Stimulated activated CD8-positive, alpha-beta memory T cell treated with anti-CD3 and anti-CD28 coated beads, Interleukin-12 subunit alpha, Interleukin-12 subunit beta, amount 100 ng/mL, for 24 hours (primary cell): ENCODE measurements at regions not wholly inside any gene's neighbourhood (a gene's known extent, or its start where the extent isn't known, plus 50 kb on each side); places are given as distances from the start of the nearest gene placed in this dataset.

ENCODE experiments used
- DNase-seq: peaks from one replicate; pipeline ENCODE4 v3.0.0-alpha.2; 2020; ENCODE audit errors: extremely low read depth

DNA sequence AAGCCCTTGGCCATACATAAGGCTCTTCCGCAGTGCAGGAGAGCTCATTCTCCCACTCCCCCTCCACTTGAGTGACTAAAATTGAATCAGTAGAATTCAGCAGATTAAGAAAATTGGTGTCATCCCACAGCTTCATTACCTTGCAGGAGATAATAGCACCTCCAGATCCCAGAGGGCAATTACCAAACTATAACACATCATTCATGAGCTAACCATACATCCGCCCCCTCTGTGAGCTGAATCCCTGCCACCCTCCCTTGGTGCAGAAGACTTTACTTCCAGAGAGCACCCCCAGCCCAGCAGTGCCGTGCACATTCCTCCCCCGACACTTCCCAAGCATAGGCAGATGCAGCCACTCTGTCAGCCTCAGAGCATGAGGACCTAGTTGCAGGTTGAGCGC is 496.5 kb upstream of the B3GAT1 start:
- no peak for DNase-seq

- DNase-seq, result no peak
These were observed 495.6 kb upstream of the B3GAT1 start for GRCh38 chr11:134907636-134908035.

- no peak for DNase-seq
These were observed 494.4 kb upstream of the B3GAT1 start for GRCh38 chr11:134906356-134906955.

DNA sequence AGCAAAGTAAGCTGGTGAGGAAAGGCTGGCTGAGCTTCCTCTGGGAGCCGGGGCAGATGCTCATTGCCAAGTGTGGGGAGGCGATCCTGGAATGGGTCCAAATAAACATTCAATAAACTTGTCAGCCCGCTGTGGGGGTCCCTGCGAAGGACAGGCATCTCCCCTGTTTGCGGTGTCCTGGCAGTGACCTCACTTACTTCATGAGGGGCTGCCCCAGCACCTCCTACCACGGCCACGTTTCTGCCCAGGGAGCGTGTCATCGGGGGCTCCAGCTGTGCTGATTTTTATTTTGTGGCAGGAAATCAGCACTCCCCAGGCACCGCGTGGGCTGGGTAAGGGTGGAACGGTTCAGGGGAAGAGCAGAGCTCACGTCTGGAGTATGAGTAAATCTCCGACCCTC is 493.9 kb upstream of the B3GAT1 start:
- DNase-seq, result no peak

- DNase-seq, result no peak
These were observed 493.5 kb upstream of the B3GAT1 start for GRCh38 chr11:134905517-134905916.

GRCh38 chr11:134904103-134904790 is 492.2 kb upstream of the B3GAT1 start:
- no peak for DNase-seq

- no peak for DNase-seq
These were observed 490.2 kb upstream of the B3GAT1 start for GRCh38 chr11:134901955-134902918.

DNA sequence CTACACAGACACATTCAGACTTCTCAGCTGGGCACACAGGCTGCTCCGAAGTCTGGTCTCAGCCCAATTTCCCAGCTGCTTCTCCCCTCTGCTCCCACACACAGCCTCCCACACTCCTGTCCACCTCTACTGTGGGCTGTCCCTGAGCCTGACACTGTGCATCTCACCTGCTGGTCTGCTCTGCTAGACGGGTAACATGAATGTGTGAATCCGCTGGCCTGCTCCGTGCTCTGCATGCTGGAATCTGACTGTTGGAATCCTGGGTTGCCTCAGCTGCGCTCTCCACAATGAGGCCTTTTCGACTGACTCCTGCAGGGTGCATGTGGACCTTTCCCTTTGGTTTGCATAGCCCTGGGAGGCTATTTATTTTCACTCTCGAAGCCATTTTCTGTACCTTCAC is 489.5 kb upstream of the B3GAT1 start:
- no peak for DNase-seq

DNA sequence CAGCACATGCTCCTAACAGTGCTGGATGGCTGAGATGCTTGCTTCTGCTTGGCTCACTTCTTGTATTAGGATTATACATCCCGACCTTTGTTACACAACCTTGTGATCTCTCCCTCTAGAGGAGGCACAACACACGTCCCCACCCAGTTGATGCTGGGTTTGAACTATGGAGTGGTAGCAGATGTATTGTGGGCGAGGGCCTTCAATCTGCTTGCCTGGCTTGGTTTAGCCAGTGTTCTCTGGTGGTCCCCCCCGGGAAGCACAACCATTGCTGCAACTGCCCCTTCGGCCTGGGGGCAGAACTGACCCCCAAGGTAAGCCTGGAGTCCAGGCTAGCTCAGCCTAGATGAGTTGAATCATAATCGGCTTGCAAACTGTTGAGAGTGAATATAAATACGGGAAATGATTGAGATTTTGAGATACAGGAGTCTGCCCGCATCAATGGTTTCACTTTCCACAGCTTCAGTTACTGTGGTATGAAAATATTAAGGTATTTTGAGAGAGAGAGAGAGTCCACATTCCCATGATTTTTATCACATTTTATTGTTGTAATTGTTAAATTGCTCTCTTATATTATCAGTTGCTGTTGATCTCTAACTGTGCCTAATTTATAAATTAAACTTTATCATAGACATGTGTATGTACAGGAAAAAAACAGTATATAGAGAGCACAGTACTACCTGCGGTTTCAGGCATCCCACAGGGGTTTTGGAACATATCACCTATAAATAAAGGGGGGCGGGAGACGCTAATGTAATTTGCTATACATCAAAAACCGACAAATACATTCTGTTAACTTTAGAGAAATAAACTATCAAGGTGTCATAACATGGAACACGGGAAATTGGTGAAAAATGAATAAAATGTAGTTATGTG is 482.0 kb upstream of the B3GAT1 start:
- DNase-seq, result no peak

DNA sequence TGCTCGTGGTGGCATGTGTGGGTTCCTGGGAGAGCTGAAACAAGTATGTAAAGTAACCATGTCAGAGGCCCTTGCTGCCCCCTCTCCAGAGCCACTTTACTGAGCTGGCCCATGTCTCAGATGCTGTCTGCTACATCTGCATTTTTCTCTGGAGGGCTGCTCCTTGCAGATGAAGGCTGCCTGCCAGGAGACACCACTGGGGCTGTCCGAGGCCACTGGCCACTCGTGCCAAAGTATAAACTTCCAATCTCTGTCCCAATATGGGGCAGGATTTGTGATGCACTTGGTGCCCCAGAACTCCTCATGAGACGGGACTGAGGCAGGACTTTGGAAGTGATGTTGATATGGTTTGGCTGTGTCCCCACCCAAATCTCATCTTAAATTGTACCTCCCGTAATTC is 478.4 kb upstream of the B3GAT1 start:
- no peak for DNase-seq

GRCh38 chr11:134889832-134890231 is 477.8 kb upstream of the B3GAT1 start:
- no peak for DNase-seq

GRCh38 chr11:134888821-134889220 is 476.8 kb upstream of the B3GAT1 start:
- DNase-seq, result no peak

DNA sequence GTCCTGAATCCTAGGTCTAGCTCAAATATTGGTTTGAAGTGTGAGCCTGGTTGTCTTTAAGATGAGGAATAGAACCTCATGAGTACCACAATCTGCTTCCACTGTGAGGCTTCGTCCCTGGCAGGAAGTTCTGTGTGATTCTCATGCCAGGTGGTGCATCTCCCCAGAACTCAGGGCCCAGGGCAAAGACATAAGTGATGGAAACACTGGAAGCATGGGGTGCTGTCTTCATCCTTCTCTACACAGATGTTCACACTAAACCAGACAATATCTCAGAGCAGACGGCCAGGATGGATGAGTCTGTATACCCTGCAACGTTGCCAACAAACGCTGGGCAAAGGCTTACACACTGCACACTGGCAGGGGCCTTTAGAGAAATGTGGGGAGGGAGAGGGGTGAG is 475.9 kb upstream of the B3GAT1 start:
- DNase-seq, result no peak

DNA sequence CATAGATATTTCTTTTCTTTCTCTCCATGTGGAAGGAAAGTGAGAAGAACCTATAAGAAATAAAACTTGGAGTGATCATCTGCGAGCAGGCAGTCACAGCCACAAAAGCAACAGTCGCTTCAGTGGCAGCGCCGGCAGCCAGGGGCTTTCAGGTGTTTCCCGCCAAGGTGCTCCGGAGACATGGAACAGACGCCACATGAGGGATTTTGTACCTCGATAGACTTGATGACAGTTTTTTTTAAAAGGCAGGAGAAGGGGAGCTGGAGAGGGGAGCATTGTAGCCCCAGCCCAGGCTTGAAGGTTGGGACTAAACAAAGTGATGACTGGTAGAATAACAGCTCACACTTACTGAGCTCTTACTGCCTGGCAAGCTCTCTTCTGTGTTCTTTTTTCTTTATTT is 471.4 kb upstream of the B3GAT1 start:
- DNase-seq, result no peak

- no peak for DNase-seq
These were observed 470.7 kb upstream of the B3GAT1 start for GRCh38 chr11:134882671-134883297.

DNA sequence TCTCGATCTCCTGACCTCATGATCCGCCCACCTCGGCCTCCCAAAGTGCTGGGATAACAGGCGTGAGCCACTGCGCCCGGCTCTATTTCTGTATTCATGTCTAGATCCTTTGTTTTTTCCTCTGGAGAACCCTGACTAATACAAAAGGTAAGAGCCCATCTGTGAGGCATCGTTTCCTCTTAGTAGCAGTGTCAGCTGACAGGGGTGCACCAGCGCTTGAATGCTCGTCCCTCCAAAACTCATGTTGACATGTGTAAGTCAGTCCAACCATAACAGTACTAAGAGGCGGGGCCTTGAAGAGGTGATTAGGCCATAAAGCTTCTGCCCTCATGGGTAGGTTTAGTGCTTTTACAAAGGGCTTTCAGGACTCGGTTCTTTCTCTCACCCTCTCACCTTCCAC is 470.1 kb upstream of the B3GAT1 start:
- no peak for DNase-seq

DNA sequence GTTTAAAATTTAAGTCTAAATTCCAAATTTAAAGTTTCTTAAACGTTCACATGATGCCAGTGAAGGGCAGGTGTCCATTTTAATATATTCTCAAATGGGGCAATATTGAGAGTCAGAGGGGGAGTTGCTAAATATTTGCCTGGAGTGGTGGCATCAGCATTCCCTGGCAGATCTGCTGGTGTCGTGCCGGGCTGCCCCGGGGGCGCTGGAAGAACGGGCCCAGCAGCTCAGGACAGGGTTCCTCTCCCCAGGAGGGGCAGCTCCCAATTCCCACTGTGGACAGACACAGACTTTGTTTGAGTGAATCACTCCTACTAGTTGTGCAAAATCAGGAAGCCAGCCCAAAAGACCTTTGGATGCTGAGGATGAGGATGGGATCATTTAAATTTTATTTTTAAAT is 468.7 kb upstream of the B3GAT1 start:
- DNase-seq, result no peak

DNA sequence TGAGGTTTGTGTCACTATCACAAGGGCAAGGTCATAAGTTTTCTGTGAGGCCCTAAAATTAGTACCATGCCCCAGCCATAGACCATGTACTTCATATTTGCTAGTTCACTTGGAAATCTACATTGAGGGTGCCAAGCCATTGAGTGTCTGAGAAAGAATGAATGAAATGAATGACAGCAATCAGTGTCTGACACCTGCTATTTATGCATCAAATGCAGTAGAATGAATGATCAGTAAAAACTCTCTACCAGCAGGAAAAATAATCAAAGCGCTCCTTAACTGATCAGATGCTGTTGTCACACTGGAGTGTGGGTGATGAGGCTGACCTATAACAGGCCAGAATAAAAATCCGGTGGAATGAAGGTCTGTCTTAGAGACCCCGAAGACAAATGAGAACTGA is 467.9 kb upstream of the B3GAT1 start:
- DNase-seq, result no peak

DNA sequence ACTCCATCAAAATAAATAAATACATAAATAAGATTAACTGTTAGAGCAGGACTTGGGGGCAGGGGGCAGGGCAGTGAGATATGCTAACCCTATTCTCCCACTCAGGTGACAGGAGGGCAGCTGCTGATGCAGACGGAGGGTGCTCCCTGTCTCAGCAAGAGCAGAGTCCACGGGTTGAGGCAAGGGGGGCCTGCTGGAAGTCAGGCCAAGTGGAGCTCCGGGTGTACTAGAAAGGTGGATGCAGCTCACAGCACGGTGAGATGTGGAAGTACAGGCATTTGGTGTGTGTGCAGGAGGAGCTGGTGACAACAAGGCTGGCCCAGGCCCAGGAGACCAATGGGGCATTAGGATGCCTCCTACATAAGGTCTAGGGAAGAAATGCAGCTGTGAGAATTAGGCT is 467.3 kb upstream of the B3GAT1 start:
- no peak for DNase-seq

GRCh38 chr11:134878785-134879184 is 466.7 kb upstream of the B3GAT1 start:
- DNase-seq, result no peak

- DNase-seq, result no peak
These were observed 464.2 kb upstream of the B3GAT1 start for GRCh38 chr11:134876226-134876625.
